ENCODE measurements at regions not wholly inside any gene's neighbourhood (a gene's known extent, or its start where the extent isn't known, plus 50 kb on each side); places are given as distances from the start of the nearest gene placed in this dataset.

GRCh38 chr13:86446311-86446710 lies 647.1 kb upstream of the SLITRK6 start:
- 36 to 61% methylated on average over 2 of the region's 2 CpGs for WGBS, 2 donors
- DNase-seq, result no peak
- Histone ChIP-seq H3K4me1 (no peaks in the 10 kb centered on the region), H3K27ac (no peak overlapping the region), H3K9me3 (no peaks in the 10 kb centered on the region), H3K36me3 (replicated peaks in 1 of 2; ENCODE audit: insufficient read depth in 1 of 2, low read depth in 2 of 2) (no peaks in the 10 kb centered on the region), H3K4me3 (no peak overlapping the region), H3K27me3 (no peaks in the 10 kb centered on the region)
- no peak for TF ChIP-seq POLR2A (IDR thresholded peaks at IDR 0.05)
- TF ChIP-seq CTCF (IDR thresholded peaks at IDR 0.05), result no peak
- intact Hi-C loops (cut with DNase I), result no loop called here
- ATAC-seq, result no peak

- Histone ChIP-seq H3K4me3 (no peak overlapping the region), H3K4me1 (no peaks in the 10 kb centered on the region), H3K9me3 (no peaks in the 10 kb centered on the region), H3K36me3 (replicated peaks in 1 of 2; ENCODE audit: insufficient read depth in 1 of 2, low read depth in 2 of 2) (no peaks in the 10 kb centered on the region), H3K27me3 (no peaks in the 10 kb centered on the region), H3K27ac (no peak overlapping the region)
- TF ChIP-seq CTCF (IDR thresholded peaks at IDR 0.05), result no peak
- TF ChIP-seq POLR2A (IDR thresholded peaks at IDR 0.05), result no peak
- intact Hi-C loops (cut with DNase I), result no loop called here
- DNase-seq (no peak), ATAC-seq (no peak)
- 50 to 78% methylated on average over 1 of the region's 1 CpG for WGBS, 2 donors
These were observed 648.3 kb upstream of the SLITRK6 start for GRCh38 chr13:86447479-86447878.

- Histone ChIP-seq H3K4me3 (no peak overlapping the region), H3K4me1 (no peaks in the 10 kb centered on the region), H3K27me3 (no peaks in the 10 kb centered on the region), H3K27ac (no peak overlapping the region), H3K9me3 (no peaks in the 10 kb centered on the region), H3K36me3 (replicated peaks in 1 of 2; ENCODE audit: insufficient read depth in 1 of 2, low read depth in 2 of 2) (no peaks in the 10 kb centered on the region)
- intact Hi-C loops (cut with DNase I), result no loop called here
- TF ChIP-seq POLR2A (IDR thresholded peaks at IDR 0.05) (no peak), CTCF (IDR thresholded peaks at IDR 0.05) (no peak)
- ATAC-seq, result no peak
- DNase-seq, result no peak
These were observed 662.8 kb upstream of the SLITRK6 start for GRCh38 chr13:86462011-86462410.

- H3K36me3 ChIP-seq (replicated peaks in 1 of 2; ENCODE audit: insufficient read depth in 1 of 2, low read depth in 2 of 2), result no peaks in the 10 kb centered on the region
- DNase-seq (no peak), ATAC-seq (no peak)
- no peaks in the 10 kb centered on the region for H3K9me3 ChIP-seq
- TF ChIP-seq CTCF (IDR thresholded peaks at IDR 0.05) (no peak), POLR2A (IDR thresholded peaks at IDR 0.05) (no peak)
- H3K4me3 ChIP-seq, result no peak overlapping the region
- WGBS, 2 donors, result 40 to 42% methylated on average over 3 of the region's 3 CpGs
- H3K27me3 ChIP-seq, result no peaks in the 10 kb centered on the region
- no peak overlapping the region for H3K27ac ChIP-seq
- intact Hi-C loops (cut with DNase I), result no loop called here
- no peaks in the 10 kb centered on the region for H3K4me1 ChIP-seq
These were observed 665.0 kb upstream of the SLITRK6 start for GRCh38 chr13:86464193-86464592.

- TF ChIP-seq CTCF (IDR thresholded peaks at IDR 0.05), result no peak
- no peak for TF ChIP-seq POLR2A (IDR thresholded peaks at IDR 0.05)
- no peaks in the 10 kb centered on the region for H3K36me3 ChIP-seq (replicated peaks in 1 of 2; ENCODE audit: insufficient read depth in 1 of 2, low read depth in 2 of 2)
- no peaks in the 10 kb centered on the region for H3K4me1 ChIP-seq
- intact Hi-C loops (cut with DNase I), result no loop called here
- no peak overlapping the region for H3K4me3 ChIP-seq
- H3K27me3 ChIP-seq, result no peaks in the 10 kb centered on the region
- ATAC-seq (no peak), DNase-seq (no peak)
- H3K27ac ChIP-seq, result no peak overlapping the region
- WGBS, 2 donors, result 60 to 76% methylated on average over 1 of the region's 1 CpG
- H3K9me3 ChIP-seq, result no peaks in the 10 kb centered on the region
These were observed 675.8 kb upstream of the SLITRK6 start for GRCh38 chr13:86474971-86475370.

Measured in body of pancreas (tissue), 4 donors.